H1 (cell line): ENCODE measurements at regions not wholly inside any gene's neighbourhood (a gene's known extent, or its start where the extent isn't known, plus 50 kb on each side); places are given as distances from the start of the nearest gene placed in this dataset.

Experiments
- CTCF ChIA-PET: fragments of 300-600 bp; sonication (Branson Sonifier 250); formaldehyde crosslinking; loops from one replicate; lab custom pipeline; 2021; ENCODE audit not compliant: partially characterized antibody; lab: Charles Lee
- POLR2A ChIA-PET: fragments of 300-600 bp; sonication (Branson Sonifier 250); formaldehyde crosslinking; loops from one replicate; lab custom pipeline; 2021; ENCODE audit warnings: inconsistent platforms; ENCODE audit not compliant: partially characterized antibody; lab: Charles Lee
- DNase-seq, 2 experiments: peaks; one replicate each; pipeline versions ENCODE4 v3.0.0 to v3.0.0-alpha.2; 2010 to 2022; ENCODE audit warnings: low spot score in 2 of 2, low read depth in 1 of 2, mixed read lengths in 1 of 2
- FAIRE-seq: peaks from 2 replicates; lab custom pipeline; 2011; peaks lifted over from hg19 to GRCh38; lab: Jason Lieb, UNC
- H2AFZ ChIP-seq: 2 replicates; pipeline ENCODE4 v1.8.1; 2012; ENCODE audit warnings: low read length, inconsistent platforms
- H2AK5ac ChIP-seq: 2 replicates; pipeline ENCODE4 v1.6.1; 2013; ENCODE audit warnings: low read depth, low read length
- H2BK120ac ChIP-seq: replicated peaks from 2 replicates; pipeline ENCODE3; 2013; ENCODE audit warnings: low read depth, low read length, inconsistent platforms
- H2BK12ac ChIP-seq: 2 replicates; pipeline ENCODE4 v1.6.1; 2013; ENCODE audit warnings: low read depth, low read length
- H2BK15ac ChIP-seq: 2 replicates; pipeline ENCODE4 v1.6.1; 2013; ENCODE audit warnings: low read length
- H2BK20ac ChIP-seq: 2 replicates; pipeline ENCODE4 v1.6.1; 2013; ENCODE audit warnings: low read length
- H2BK5ac ChIP-seq: 2 replicates; pipeline ENCODE4 v1.6.1; 2013; ENCODE audit warnings: low read depth, low read length
- H3K14ac ChIP-seq: 2 replicates; pipeline ENCODE4 v1.6.1; 2013; ENCODE audit warnings: inconsistent platforms; ENCODE audit not compliant: insufficient read length
- H3K18ac ChIP-seq: 2 replicates; pipeline ENCODE4 v1.6.1; 2013; ENCODE audit warnings: low read length; ENCODE audit errors: extremely low read depth
- H3K23ac ChIP-seq: 2 replicates; pipeline ENCODE4 v1.6.1; 2013; ENCODE audit warnings: inconsistent platforms; ENCODE audit not compliant: insufficient read length
- H3K23me2 ChIP-seq: 2 replicates; pipeline ENCODE4 v1.6.1; 2013; ENCODE audit warnings: low read depth, low read length
- H3K27ac ChIP-seq: 2 replicates; pipeline ENCODE4 v1.6.1; 2011; ENCODE audit warnings: low read depth, low read length, inconsistent platforms
- H3K27me3 ChIP-seq, 4 experiments: replicated peaks in 1 of 4; 1 replicate in 1 of 4; 2 replicates in 3 of 4; pipeline versions ENCODE4 v1.6.1 to v1.8.1; 2011 to 2013; ENCODE audit warnings: low read length in 3 of 4, mild to moderate bottlenecking in 3 of 4, inconsistent platforms in 2 of 4, mixed read lengths in 2 of 4, moderate library complexity in 1 of 4; ENCODE audit not compliant: control insufficient read depth in 3 of 4, insufficient read depth in 3 of 4; ENCODE audit errors: extremely low read depth in 1 of 4
- H3K36me3 ChIP-seq, 4 experiments: 2 replicates each; pipeline versions ENCODE4 v1.6.1 to v1.8.1; 2011 to 2013; ENCODE audit warnings: mild to moderate bottlenecking in 4 of 4, low read length in 3 of 4, moderate library complexity in 2 of 4, control low read depth in 1 of 4, inconsistent platforms in 1 of 4; ENCODE audit not compliant: insufficient read depth in 4 of 4, control insufficient read depth in 2 of 4
- H3K4ac ChIP-seq: replicated peaks from 2 replicates; pipeline ENCODE3; 2013; ENCODE audit warnings: low read length, low read depth, mixed read lengths, inconsistent platforms; ENCODE audit not compliant: insufficient read length
- H3K4me1 ChIP-seq, 4 experiments: replicated peaks in 1 of 4; 1 replicate in 1 of 4; 2 replicates in 3 of 4; pipeline versions ENCODE4 v1.6.1 to v1.8.1; 2011 to 2013; ENCODE audit warnings: low read length in 3 of 4, inconsistent platforms in 2 of 4, mixed read lengths in 1 of 4; ENCODE audit not compliant: insufficient read depth in 4 of 4, control insufficient read depth in 3 of 4
- H3K4me2 ChIP-seq, 2 experiments: 2 replicates each; pipeline versions ENCODE4 v1.6.1 to v1.8.1; 2011 to 2013; ENCODE audit warnings: low read depth in 2 of 2, low read length in 2 of 2, control low read depth in 1 of 2, inconsistent platforms in 1 of 2, mild to moderate bottlenecking in 1 of 2; ENCODE audit not compliant: insufficient read depth in 1 of 2
- H3K4me3 ChIP-seq, 4 experiments: fragments of 200-600, 300-600 bp in 1 of 4; sonication (generic), shearing (Covaris generic), sonication (Bioruptor Twin) in 1 of 4; 2 replicates each; pipeline versions ENCODE4 v1.5.1 to v1.8.1; 2011 to 2016; ENCODE audit warnings: low read length in 4 of 4, low read depth in 3 of 4, control low read depth in 2 of 4, inconsistent platforms in 2 of 4, mild to moderate bottlenecking in 2 of 4, mixed read lengths in 1 of 4, moderate library complexity in 1 of 4; ENCODE audit not compliant: insufficient read depth in 2 of 4; ENCODE audit errors: extremely low read depth in 1 of 4
- H3K56ac ChIP-seq: replicated peaks from 2 replicates; pipeline ENCODE3; 2013; ENCODE audit warnings: low read depth, mild to moderate bottlenecking, mixed read lengths, low read length, inconsistent platforms; ENCODE audit not compliant: insufficient read length
- H3K79me1 ChIP-seq: 2 replicates; pipeline ENCODE4 v1.6.1; 2013; ENCODE audit warnings: low read depth, low read length, control low read depth
- H3K79me2 ChIP-seq, 2 experiments: 2 replicates each; pipeline versions ENCODE4 v1.6.1 to v1.8.1; 2012 to 2013; ENCODE audit warnings: low read length in 2 of 2, mild to moderate bottlenecking in 2 of 2, inconsistent platforms in 1 of 2; ENCODE audit not compliant: insufficient read depth in 2 of 2, control insufficient read depth in 1 of 2
- H3K9ac ChIP-seq, 4 experiments: replicated peaks in 1 of 4; 1 replicate in 1 of 4; 2 replicates in 3 of 4; pipeline versions ENCODE4 v1.6.1 to v1.8.1; 2011 to 2013; ENCODE audit warnings: low read depth in 3 of 4, low read length in 3 of 4, control low read depth in 2 of 4, mild to moderate bottlenecking in 2 of 4, moderate library complexity in 2 of 4, inconsistent platforms in 1 of 4; ENCODE audit errors: extremely low read depth in 1 of 4
- H3K9me3 ChIP-seq, 2 experiments: 2 replicates each; pipeline versions ENCODE4 v1.6.1 to v1.8.1; 2012 to 2013; ENCODE audit warnings: mild to moderate bottlenecking in 2 of 2, moderate library complexity in 2 of 2, control low read depth in 1 of 2, inconsistent platforms in 1 of 2, low read depth in 1 of 2, low read length in 1 of 2, mixed read lengths in 1 of 2; ENCODE audit not compliant: insufficient read depth in 2 of 2
- H4K20me1 ChIP-seq, 2 experiments: replicated peaks in 1 of 2; 2 replicates each; pipeline versions ENCODE3 to v1.8.1; 2011 to 2013; ENCODE audit warnings: inconsistent platforms in 2 of 2, low read length in 2 of 2, mild to moderate bottlenecking in 1 of 2; ENCODE audit not compliant: insufficient read depth in 2 of 2, control insufficient read depth in 1 of 2
- H4K5ac ChIP-seq: 2 replicates; pipeline ENCODE4 v1.6.1; 2013; ENCODE audit warnings: low read length, low read depth, mixed read lengths, inconsistent platforms; ENCODE audit not compliant: insufficient read length
- H4K8ac ChIP-seq: 2 replicates; pipeline ENCODE4 v1.8.0; 2013; ENCODE audit warnings: mild to moderate bottlenecking, moderate library complexity, low read length, inconsistent platforms; ENCODE audit not compliant: insufficient read depth; ENCODE audit errors: extremely low read depth
- H4K91ac ChIP-seq: replicated peaks from 2 replicates; pipeline ENCODE3; 2013; ENCODE audit warnings: low read length, mixed read lengths, inconsistent platforms; ENCODE audit not compliant: insufficient read length
- BACH1 ChIP-seq: IDR thresholded peaks from 2 replicates; pipeline ENCODE4 v1.6.1; 2012; ENCODE audit warnings: low read length, improper control_type of control experiment
- E2F6 ChIP-seq: IDR thresholded peaks from 2 replicates; pipeline ENCODE4 v1.6.1; 2012; ENCODE audit warnings: inconsistent platforms
- JUN ChIP-seq: IDR thresholded peaks from 2 replicates; pipeline ENCODE4 v1.6.1; 2011; ENCODE audit warnings: low read depth, mild to moderate bottlenecking, improper control_type of control experiment, low read length
- MAX ChIP-seq: IDR thresholded peaks from 2 replicates; pipeline ENCODE4 v1.6.1; 2012; ENCODE audit warnings: inconsistent platforms
- NRF1 ChIP-seq: IDR thresholded peaks from 2 replicates; pipeline ENCODE4 v1.6.1; 2011; ENCODE audit warnings: mild to moderate bottlenecking, low read depth, low read length, improper control_type of control experiment
- PHF8 ChIP-seq: fragments of 200-600 bp; sonication (generic); conservative IDR thresholded peaks from 2 replicates; pipeline ENCODE4 v1.7.1; 2012; ENCODE audit warnings: low read depth, mild to moderate bottlenecking, inconsistent platforms, low read length, moderate library complexity
- RBBP5 ChIP-seq: IDR thresholded peaks from 2 replicates; pipeline ENCODE4 v1.7.1; 2012; ENCODE audit warnings: low read depth, mild to moderate bottlenecking, inconsistent platforms, low read length, moderate library complexity, borderline replicate concordance
- RNF2 ChIP-seq: fragments of 200-900, 300-1000 bp; sonication (generic); IDR thresholded peaks from 2 replicates; pipeline ENCODE4 v1.7.1; 2016; ENCODE audit warnings: borderline replicate concordance, low read depth, mild to moderate bottlenecking, antibody characterized with exemption, low read length; ENCODE audit not compliant: poor library complexity, severe bottlenecking; ENCODE audit errors: missing control alignments
- SIRT6 ChIP-seq: IDR thresholded peaks from one replicate; pipeline ENCODE4 v1.7.1; 2012; ENCODE audit warnings: low read length, inconsistent platforms
- SP1 ChIP-seq: IDR thresholded peaks from 2 replicates; pipeline ENCODE4 v1.6.1; 2011; ENCODE audit warnings: low read depth, low read length
- SP4 ChIP-seq: IDR thresholded peaks from 2 replicates; pipeline ENCODE4 v1.6.1; 2012; ENCODE audit warnings: low read length, inconsistent platforms
- TAF7 ChIP-seq: optimal IDR thresholded peaks from 2 replicates; pipeline ENCODE3; 2011; ENCODE audit warnings: low read depth, mild to moderate bottlenecking, inconsistent platforms, low read length, moderate library complexity, borderline replicate concordance

- H2BK120ac ChIP-seq: no peak overlapping the region
- H3K36me3 ChIP-seq: no peaks in the 10 kb centered on the region
- H3K4ac ChIP-seq: no peak overlapping the region
- CTCF ChIA-PET: no interaction called here
- H3K23me2 ChIP-seq: no peaks in the 10 kb centered on the region; the same call in 1 of the 2 replicates
- H3K56ac ChIP-seq: no peak overlapping the region
- H3K23ac ChIP-seq: no peak overlapping the region
- H3K27me3 ChIP-seq: no peaks in the 10 kb centered on the region
- no peak overlapping the region for H3K9ac ChIP-seq
- no peaks in the 10 kb centered on the region for H3K79me2 ChIP-seq
- H2AK5ac ChIP-seq: no peak overlapping the region
- no peak overlapping the region for H4K5ac ChIP-seq
- H4K91ac ChIP-seq: no peak overlapping the region
- no peak overlapping the region for H4K8ac ChIP-seq
- no peak for FAIRE-seq
- H2AFZ ChIP-seq: no peak overlapping the region
- TF ChIP-seq TAF7 (no peak), MAX (no peak), SP1 (no peak), JUN (no peak), PHF8 (no peak), RBBP5 (no peak), NRF1 (no peak), SIRT6 (no peak), RNF2 (no peak), E2F6 (no peak), BACH1 (no peak), SP4 (no peak)
- H2BK20ac ChIP-seq: no peak overlapping the region
- no peak overlapping the region for H2BK15ac ChIP-seq
- no peak overlapping the region for H2BK5ac ChIP-seq
- H3K14ac ChIP-seq: no peak overlapping the region
- H3K4me1 ChIP-seq: no peaks in the 10 kb centered on the region
- H3K27ac ChIP-seq: no peak overlapping the region
- H3K4me2 ChIP-seq: no peak overlapping the region
- POLR2A ChIA-PET: no interaction called here
- DNase-seq: no peak
- no peaks in the 10 kb centered on the region; a peak in 1 of 4 replicates for H3K9me3 ChIP-seq
- no peaks in the 10 kb centered on the region for H3K79me1 ChIP-seq
- no peak overlapping the region for H2BK12ac ChIP-seq
- H3K4me3 ChIP-seq: no peak overlapping the region
- H3K18ac ChIP-seq: no peak overlapping the region
- no peaks in the 10 kb centered on the region for H4K20me1 ChIP-seq
Observed at GRCh38 chr12:19890024-19890423, 450.7 kb downstream of the AEBP2 start.
